ENCODE measurements at regions not wholly inside any gene's neighbourhood (a gene's known extent, or its start where the extent isn't known, plus 50 kb on each side); places are given as distances from the start of the nearest gene placed in this dataset.

DNA sequence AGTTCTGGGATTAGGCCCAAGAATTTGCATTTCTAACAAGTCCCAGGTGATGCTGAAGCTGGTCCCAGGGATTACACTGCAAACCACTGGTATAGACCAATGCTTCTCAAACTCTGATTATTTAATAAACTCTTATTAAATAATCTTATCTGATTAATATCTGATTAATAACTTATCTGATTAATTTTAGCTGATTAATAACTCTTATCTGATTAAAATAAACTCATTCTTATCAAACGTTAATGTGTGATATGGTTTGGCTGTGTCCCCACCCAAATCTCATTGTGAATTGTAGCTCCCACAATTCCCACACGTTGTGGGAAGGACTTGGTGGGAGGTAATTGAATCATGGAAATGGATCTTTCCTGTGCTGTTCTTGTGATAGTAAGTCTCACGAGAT lies 78.6 kb upstream of the TANC2 start:
- TF ChIP-seq, protein P1, sequence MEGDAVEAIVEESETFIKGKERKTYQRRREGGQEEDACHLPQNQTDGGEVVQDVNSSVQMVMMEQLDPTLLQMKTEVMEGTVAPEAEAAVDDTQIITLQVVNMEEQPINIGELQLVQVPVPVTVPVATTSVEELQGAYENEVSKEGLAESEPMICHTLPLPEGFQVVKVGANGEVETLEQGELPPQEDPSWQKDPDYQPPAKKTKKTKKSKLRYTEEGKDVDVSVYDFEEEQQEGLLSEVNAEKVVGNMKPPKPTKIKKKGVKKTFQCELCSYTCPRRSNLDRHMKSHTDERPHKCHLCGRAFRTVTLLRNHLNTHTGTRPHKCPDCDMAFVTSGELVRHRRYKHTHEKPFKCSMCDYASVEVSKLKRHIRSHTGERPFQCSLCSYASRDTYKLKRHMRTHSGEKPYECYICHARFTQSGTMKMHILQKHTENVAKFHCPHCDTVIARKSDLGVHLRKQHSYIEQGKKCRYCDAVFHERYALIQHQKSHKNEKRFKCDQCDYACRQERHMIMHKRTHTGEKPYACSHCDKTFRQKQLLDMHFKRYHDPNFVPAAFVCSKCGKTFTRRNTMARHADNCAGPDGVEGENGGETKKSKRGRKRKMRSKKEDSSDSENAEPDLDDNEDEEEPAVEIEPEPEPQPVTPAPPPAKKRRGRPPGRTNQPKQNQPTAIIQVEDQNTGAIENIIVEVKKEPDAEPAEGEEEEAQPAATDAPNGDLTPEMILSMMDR (IDR thresholded peaks at IDR 0.05; ENCODE audit: insufficient read depth, low read length) = no peak
- TF ChIP-seq POLR2AphosphoS5 (IDR thresholded peaks at IDR 0.05; ENCODE audit: low read depth) = no peak
- TF ChIP-seq, protein P2, sequence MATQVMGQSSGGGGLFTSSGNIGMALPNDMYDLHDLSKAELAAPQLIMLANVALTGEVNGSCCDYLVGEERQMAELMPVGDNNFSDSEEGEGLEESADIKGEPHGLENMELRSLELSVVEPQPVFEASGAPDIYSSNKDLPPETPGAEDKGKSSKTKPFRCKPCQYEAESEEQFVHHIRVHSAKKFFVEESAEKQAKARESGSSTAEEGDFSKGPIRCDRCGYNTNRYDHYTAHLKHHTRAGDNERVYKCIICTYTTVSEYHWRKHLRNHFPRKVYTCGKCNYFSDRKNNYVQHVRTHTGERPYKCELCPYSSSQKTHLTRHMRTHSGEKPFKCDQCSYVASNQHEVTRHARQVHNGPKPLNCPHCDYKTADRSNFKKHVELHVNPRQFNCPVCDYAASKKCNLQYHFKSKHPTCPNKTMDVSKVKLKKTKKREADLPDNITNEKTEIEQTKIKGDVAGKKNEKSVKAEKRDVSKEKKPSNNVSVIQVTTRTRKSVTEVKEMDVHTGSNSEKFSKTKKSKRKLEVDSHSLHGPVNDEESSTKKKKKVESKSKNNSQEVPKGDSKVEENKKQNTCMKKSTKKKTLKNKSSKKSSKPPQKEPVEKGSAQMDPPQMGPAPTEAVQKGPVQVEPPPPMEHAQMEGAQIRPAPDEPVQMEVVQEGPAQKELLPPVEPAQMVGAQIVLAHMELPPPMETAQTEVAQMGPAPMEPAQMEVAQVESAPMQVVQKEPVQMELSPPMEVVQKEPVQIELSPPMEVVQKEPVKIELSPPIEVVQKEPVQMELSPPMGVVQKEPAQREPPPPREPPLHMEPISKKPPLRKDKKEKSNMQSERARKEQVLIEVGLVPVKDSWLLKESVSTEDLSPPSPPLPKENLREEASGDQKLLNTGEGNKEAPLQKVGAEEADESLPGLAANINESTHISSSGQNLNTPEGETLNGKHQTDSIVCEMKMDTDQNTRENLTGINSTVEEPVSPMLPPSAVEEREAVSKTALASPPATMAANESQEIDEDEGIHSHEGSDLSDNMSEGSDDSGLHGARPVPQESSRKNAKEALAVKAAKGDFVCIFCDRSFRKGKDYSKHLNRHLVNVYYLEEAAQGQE (IDR thresholded peaks at IDR 0.05; ENCODE audit: insufficient replicate concordance, low read depth) = no peak

Measured in HL-60 (cell line).